ENCODE measurements at regions not wholly inside any gene's neighbourhood (a gene's known extent, or its start where the extent isn't known, plus 50 kb on each side); places are given as distances from the start of the nearest gene placed in this dataset.
"Not testable (repeated sequence)": the region's sequence is repeated elsewhere in the genome, so short reads cannot be mapped to it uniquely, and the experiment has no call there.

DNA sequence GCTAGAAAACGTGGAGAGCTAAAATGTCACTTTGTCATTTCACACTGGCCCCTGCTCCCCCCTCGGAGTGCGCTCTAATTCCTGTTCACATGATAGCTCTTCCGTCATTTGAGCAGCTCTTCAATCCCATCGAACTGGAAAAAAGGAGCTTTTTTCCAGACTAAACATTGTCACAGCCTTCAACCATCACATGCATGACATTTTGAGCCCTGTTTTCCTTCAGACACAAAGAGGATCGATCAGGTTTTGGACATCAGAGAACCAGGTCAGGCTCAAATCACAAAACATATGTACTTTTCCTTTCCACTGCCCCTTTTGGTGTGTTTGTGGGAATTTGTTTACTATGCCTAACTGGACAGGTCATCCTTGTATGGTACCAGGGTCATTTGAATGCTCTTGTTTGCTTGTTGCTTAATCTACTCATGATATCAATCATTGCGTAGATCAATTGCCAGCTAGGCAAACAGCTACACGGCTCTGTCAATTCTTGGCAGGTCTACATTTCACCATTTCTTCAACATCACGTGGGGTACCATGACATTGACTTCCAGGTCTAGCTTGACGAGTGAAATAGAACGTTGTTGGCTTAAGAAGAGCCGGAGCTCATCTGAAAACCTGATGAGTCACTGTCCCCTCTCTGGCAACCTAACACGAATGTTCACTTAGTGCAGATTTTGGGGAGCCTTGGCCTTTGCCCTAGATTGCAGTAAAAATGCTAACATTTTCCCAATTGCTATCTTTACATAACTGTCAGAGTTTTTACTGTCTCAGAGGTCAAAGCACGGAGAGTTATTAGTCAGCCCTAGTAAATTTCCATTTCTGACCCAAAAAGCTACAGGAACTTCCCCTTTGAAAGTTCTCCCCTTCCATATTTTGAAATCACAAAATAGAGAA, 87.3 kb downstream of the LYZL2 start:
- POLR2A ChIA-PET = no interaction called here

DNA sequence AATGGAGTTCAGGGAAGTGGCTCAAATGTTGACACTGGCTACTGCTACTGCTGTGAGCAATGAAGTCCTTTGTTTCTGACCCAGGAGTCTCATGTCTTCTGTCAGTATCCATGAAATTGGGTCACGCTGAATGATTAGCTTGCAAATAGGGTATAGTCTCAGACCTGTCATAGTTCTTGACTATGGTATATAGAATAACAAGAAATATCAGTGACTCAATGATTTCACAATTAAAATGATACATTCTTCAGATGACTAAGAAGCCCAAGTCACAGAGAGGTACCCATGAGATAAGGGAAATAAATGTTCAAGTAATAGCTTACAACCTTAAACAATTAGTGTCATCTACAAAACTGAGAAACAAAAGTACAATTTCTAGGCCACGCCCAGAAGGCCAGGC, 89.3 kb downstream of the LYZL2 start:
- no peak for DNase-seq
- no CpG with 5 or more reads among the region's 2 CpGs for WGBS (ENCODE audit: insufficient coverage)
- Histone ChIP-seq H3K9me3 (ENCODE audit: control extremely low read depth in 1 of 5, control insufficient read depth in 4 of 5, insufficient read depth in 2 of 5, low read depth in 1 of 5, low read length in 4 of 5) (no peaks in the 10 kb centered on the region), H3K4me3 (ENCODE audit: control insufficient read depth in 1 of 7, extremely low read depth in 1 of 7, insufficient read depth in 4 of 7, low read depth in 2 of 7, low read length in 6 of 7) (no peak overlapping the region), H3K4me1 (ENCODE audit: control extremely low read depth in 1 of 4, control insufficient read depth in 4 of 4, insufficient read depth in 4 of 4, low read length in 3 of 4) (peaks cover 9 to 46% (median 38%) of the 10 kb centered on the region in 4 experiments), H3K27ac (ENCODE audit: insufficient read depth in 1 of 2, low read depth in 1 of 2, low read length in 2 of 2, poor library complexity in 1 of 2, severe bottlenecking in 2 of 2) (no peak overlapping the region), H3K36me3 (ENCODE audit: control insufficient read depth in 4 of 4, insufficient read depth in 4 of 4, low read length in 3 of 4) (no peaks in the 10 kb centered on the region), H3K27me3 (replicated peaks in 2 of 5; ENCODE audit: control insufficient read depth in 4 of 5, insufficient read depth in 5 of 5, low read length in 4 of 5) (no peaks in the 10 kb centered on the region)
- POLR2A ChIA-PET = no interaction called here
- CTCF ChIA-PET = no interaction called here

More for the DNA sequence above, 87.3 kb downstream of the LYZL2 start:
- H3K4me1 ChIP-seq (ENCODE audit: control extremely low read depth in 1 of 4, control insufficient read depth in 4 of 4, insufficient read depth in 4 of 4, low read length in 3 of 4) = peaks cover 2 to 36% (median 26%) of the 10 kb centered on the region in 4 experiments
- no peaks in the 10 kb centered on the region for H3K27me3 ChIP-seq (replicated peaks in 2 of 5; ENCODE audit: control insufficient read depth in 4 of 5, insufficient read depth in 5 of 5, low read length in 4 of 5)
- H3K9me3 ChIP-seq (ENCODE audit: control extremely low read depth in 1 of 5, control insufficient read depth in 4 of 5, insufficient read depth in 2 of 5, low read depth in 1 of 5, low read length in 4 of 5) = no peaks in the 10 kb centered on the region
- H3K36me3 ChIP-seq (ENCODE audit: control insufficient read depth in 4 of 4, insufficient read depth in 4 of 4, low read length in 3 of 4) = no peaks in the 10 kb centered on the region
- H3K4me3 ChIP-seq (ENCODE audit: control insufficient read depth in 1 of 7, extremely low read depth in 1 of 7, insufficient read depth in 4 of 7, low read depth in 2 of 7, low read length in 6 of 7) = no peak overlapping the region
- no peak overlapping the region for H3K27ac ChIP-seq (ENCODE audit: insufficient read depth in 1 of 2, low read depth in 1 of 2, low read length in 2 of 2, poor library complexity in 1 of 2, severe bottlenecking in 2 of 2)
- DNase-seq = peak in 2 of 3 donors; percentile 80 to 86
- WGBS (ENCODE audit: insufficient coverage) = 31% methylated on average over 12 of the region's 14 CpGs
- CTCF ChIA-PET = interaction anchor here (0.6 to 2.8 kb wide), 10 partner anchors 9 to 540 kb away, joined by 3 to 15 read pairs (median 5); partner anchors contain the start of gene MAP3K8

- H3K27me3 ChIP-seq (replicated peaks in 2 of 5; ENCODE audit: control insufficient read depth in 4 of 5, insufficient read depth in 5 of 5, low read length in 4 of 5) = no peaks in the 10 kb centered on the region
- POLR2A ChIA-PET = no interaction called here
- no peak overlapping the region for H3K27ac ChIP-seq (ENCODE audit: insufficient read depth in 1 of 2, low read depth in 1 of 2, low read length in 2 of 2, poor library complexity in 1 of 2, severe bottlenecking in 2 of 2)
- H3K4me3 ChIP-seq (ENCODE audit: control insufficient read depth in 1 of 7, extremely low read depth in 1 of 7, insufficient read depth in 4 of 7, low read depth in 2 of 7, low read length in 6 of 7) = no peak overlapping the region
- no peak for DNase-seq
- no peaks in the 10 kb centered on the region for H3K9me3 ChIP-seq (ENCODE audit: control extremely low read depth in 1 of 5, control insufficient read depth in 4 of 5, insufficient read depth in 2 of 5, low read depth in 1 of 5, low read length in 4 of 5)
- H3K36me3 ChIP-seq (ENCODE audit: control insufficient read depth in 4 of 4, insufficient read depth in 4 of 4, low read length in 3 of 4) = no peaks in the 10 kb centered on the region
- CTCF ChIA-PET = interaction anchor here (0.9 to 3.9 kb wide), 7 partner anchors 21 to 124 kb away, joined by 3 to 29 read pairs (median 4); no protein-coding TSS in a partner anchor
- H3K4me1 ChIP-seq (ENCODE audit: control extremely low read depth in 1 of 4, control insufficient read depth in 4 of 4, insufficient read depth in 4 of 4, low read length in 3 of 4) = peaks cover 11 to 61% (median 44%) of the 10 kb centered on the region in 4 experiments
- WGBS (ENCODE audit: insufficient coverage) = 90% methylated on average over 3 of the region's 4 CpGs
Observed at GRCh38 chr10:30538086-30538485, 91.5 kb downstream of the LYZL2 start.

- Histone ChIP-seq H3K27ac (ENCODE audit: insufficient read depth in 1 of 2, low read depth in 1 of 2, low read length in 2 of 2, poor library complexity in 1 of 2, severe bottlenecking in 2 of 2) (no peak overlapping the region), H3K36me3 (ENCODE audit: control insufficient read depth in 4 of 4, insufficient read depth in 4 of 4, low read length in 3 of 4) (no peaks in the 10 kb centered on the region), H3K4me1 (ENCODE audit: control extremely low read depth in 1 of 4, control insufficient read depth in 4 of 4, insufficient read depth in 4 of 4, low read length in 3 of 4) (peaks cover 12 to 61% (median 43%) of the 10 kb centered on the region in 4 experiments), H3K27me3 (replicated peaks in 2 of 5; ENCODE audit: control insufficient read depth in 4 of 5, insufficient read depth in 5 of 5, low read length in 4 of 5) (no peaks in the 10 kb centered on the region), H3K9me3 (ENCODE audit: control extremely low read depth in 1 of 5, control insufficient read depth in 4 of 5, insufficient read depth in 2 of 5, low read depth in 1 of 5, low read length in 4 of 5) (no peaks in the 10 kb centered on the region), H3K4me3 (ENCODE audit: control insufficient read depth in 1 of 7, extremely low read depth in 1 of 7, insufficient read depth in 4 of 7, low read depth in 2 of 7, low read length in 6 of 7) (peak overlapping the region in 1 of 7 experiments; percentile 24)
- ChIA-PET CTCF (interaction anchor here (0.9 to 3.9 kb wide), 10 partner anchors 16 to 123 kb away, joined by 3 to 29 read pairs (median 4); no protein-coding TSS in a partner anchor), POLR2A (interaction anchor here (0.7 kb wide), 1 partner anchor 81 kb away, joined by 3 read pairs; no protein-coding TSS in a partner anchor)
- no CpG with 5 or more reads among the region's 2 CpGs for WGBS (ENCODE audit: insufficient coverage)
- no peak for DNase-seq
Observed at GRCh38 chr10:30537586-30537985, 92.0 kb downstream of the LYZL2 start.

GRCh38 chr10:30537158-30537557, 92.4 kb downstream of the LYZL2 start:
- H3K27ac ChIP-seq (ENCODE audit: insufficient read depth in 1 of 2, low read depth in 1 of 2, low read length in 2 of 2, poor library complexity in 1 of 2, severe bottlenecking in 2 of 2); H3K36me3 ChIP-seq (ENCODE audit: control insufficient read depth in 4 of 4, insufficient read depth in 4 of 4, low read length in 3 of 4); H3K9me3 ChIP-seq (ENCODE audit: control extremely low read depth in 1 of 5, control insufficient read depth in 4 of 5, insufficient read depth in 2 of 5, low read depth in 1 of 5, low read length in 4 of 5); H3K27me3 ChIP-seq (replicated peaks in 2 of 5; ENCODE audit: control insufficient read depth in 4 of 5, insufficient read depth in 5 of 5, low read length in 4 of 5); DNase-seq: not testable (repeated sequence)
- ChIA-PET POLR2A (interaction anchor here (0.6 to 0.7 kb wide), 2 partner anchors 81 to 108 kb away, joined by 3 to 5 read pairs; no protein-coding TSS in a partner anchor), CTCF (interaction anchor here (0.7 to 3.9 kb wide), 20 partner anchors 9 to 145 kb away, joined by 3 to 29 read pairs (median 5); no protein-coding TSS in a partner anchor)
- Histone ChIP-seq H3K4me1 (ENCODE audit: control extremely low read depth in 1 of 4, control insufficient read depth in 4 of 4, insufficient read depth in 4 of 4, low read length in 3 of 4) (peaks cover 11 to 61% (median 42%) of the 10 kb centered on the region in 4 experiments), H3K4me3 (ENCODE audit: control insufficient read depth in 1 of 7, extremely low read depth in 1 of 7, insufficient read depth in 4 of 7, low read depth in 2 of 7, low read length in 6 of 7) (peak overlapping the region in 1 of 7 experiments; percentile 24)
- WGBS (ENCODE audit: insufficient coverage) = no CpG with 5 or more reads among the region's 1 CpG

GRCh38 chr10:30536578-30536977, 93.0 kb downstream of the LYZL2 start:
- H3K36me3 ChIP-seq (ENCODE audit: control insufficient read depth in 4 of 4, insufficient read depth in 4 of 4, low read length in 3 of 4) = no peaks in the 10 kb centered on the region
- no peaks in the 10 kb centered on the region for H3K9me3 ChIP-seq (ENCODE audit: control extremely low read depth in 1 of 5, control insufficient read depth in 4 of 5, insufficient read depth in 2 of 5, low read depth in 1 of 5, low read length in 4 of 5)
- DNase-seq = peak in 2 of 3 donors; percentile 35 to 59
- no peak overlapping the region for H3K27ac ChIP-seq (ENCODE audit: insufficient read depth in 1 of 2, low read depth in 1 of 2, low read length in 2 of 2, poor library complexity in 1 of 2, severe bottlenecking in 2 of 2)
- H3K4me1 ChIP-seq (ENCODE audit: control extremely low read depth in 1 of 4, control insufficient read depth in 4 of 4, insufficient read depth in 4 of 4, low read length in 3 of 4) = peaks cover 10 to 61% (median 44%) of the 10 kb centered on the region in 4 experiments
- no peaks in the 10 kb centered on the region for H3K27me3 ChIP-seq (replicated peaks in 2 of 5; ENCODE audit: control insufficient read depth in 4 of 5, insufficient read depth in 5 of 5, low read length in 4 of 5)
- ChIA-PET POLR2A (interaction anchor here (0.6 kb wide), 2 partner anchors 20 to 108 kb away, joined by 3 to 5 read pairs; no protein-coding TSS in a partner anchor), CTCF (interaction anchor here (0.7 to 3.9 kb wide), 24 partner anchors 9 to 144 kb away, joined by 3 to 29 read pairs (median 4); no protein-coding TSS in a partner anchor)
- whole genome bisulfite sequencing (ENCODE audit: insufficient coverage) = 75% methylated on average over 2 of the region's 4 CpGs
- H3K4me3 ChIP-seq (ENCODE audit: control insufficient read depth in 1 of 7, extremely low read depth in 1 of 7, insufficient read depth in 4 of 7, low read depth in 2 of 7, low read length in 6 of 7) = no peak overlapping the region
